ENCODE measurements at regions not wholly inside any gene's neighbourhood (a gene's known extent, or its start where the extent isn't known, plus 50 kb on each side); places are given as distances from the start of the nearest gene placed in this dataset.

DNA sequence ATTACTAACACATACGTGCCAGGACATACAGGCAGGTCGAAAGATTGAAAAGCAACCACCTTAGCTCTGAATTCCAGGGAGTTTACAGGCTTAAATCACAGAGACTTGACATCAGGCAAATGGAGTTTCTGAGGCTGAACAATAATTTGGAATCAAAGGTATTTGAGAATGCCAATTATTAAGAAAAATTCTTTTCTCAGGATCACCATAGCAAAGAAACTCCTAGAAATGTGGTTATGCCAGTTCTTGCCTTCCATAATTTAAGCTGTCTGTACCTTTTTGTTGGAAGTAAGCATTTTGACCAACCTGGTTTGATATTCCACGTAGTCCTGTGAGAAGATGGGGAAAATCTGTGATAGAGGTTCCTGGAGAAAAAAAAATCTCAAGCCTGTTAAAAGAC, 312.4 kb upstream of the SMARCA2 start (continued):
- TF ChIP-seq, protein P1, sequence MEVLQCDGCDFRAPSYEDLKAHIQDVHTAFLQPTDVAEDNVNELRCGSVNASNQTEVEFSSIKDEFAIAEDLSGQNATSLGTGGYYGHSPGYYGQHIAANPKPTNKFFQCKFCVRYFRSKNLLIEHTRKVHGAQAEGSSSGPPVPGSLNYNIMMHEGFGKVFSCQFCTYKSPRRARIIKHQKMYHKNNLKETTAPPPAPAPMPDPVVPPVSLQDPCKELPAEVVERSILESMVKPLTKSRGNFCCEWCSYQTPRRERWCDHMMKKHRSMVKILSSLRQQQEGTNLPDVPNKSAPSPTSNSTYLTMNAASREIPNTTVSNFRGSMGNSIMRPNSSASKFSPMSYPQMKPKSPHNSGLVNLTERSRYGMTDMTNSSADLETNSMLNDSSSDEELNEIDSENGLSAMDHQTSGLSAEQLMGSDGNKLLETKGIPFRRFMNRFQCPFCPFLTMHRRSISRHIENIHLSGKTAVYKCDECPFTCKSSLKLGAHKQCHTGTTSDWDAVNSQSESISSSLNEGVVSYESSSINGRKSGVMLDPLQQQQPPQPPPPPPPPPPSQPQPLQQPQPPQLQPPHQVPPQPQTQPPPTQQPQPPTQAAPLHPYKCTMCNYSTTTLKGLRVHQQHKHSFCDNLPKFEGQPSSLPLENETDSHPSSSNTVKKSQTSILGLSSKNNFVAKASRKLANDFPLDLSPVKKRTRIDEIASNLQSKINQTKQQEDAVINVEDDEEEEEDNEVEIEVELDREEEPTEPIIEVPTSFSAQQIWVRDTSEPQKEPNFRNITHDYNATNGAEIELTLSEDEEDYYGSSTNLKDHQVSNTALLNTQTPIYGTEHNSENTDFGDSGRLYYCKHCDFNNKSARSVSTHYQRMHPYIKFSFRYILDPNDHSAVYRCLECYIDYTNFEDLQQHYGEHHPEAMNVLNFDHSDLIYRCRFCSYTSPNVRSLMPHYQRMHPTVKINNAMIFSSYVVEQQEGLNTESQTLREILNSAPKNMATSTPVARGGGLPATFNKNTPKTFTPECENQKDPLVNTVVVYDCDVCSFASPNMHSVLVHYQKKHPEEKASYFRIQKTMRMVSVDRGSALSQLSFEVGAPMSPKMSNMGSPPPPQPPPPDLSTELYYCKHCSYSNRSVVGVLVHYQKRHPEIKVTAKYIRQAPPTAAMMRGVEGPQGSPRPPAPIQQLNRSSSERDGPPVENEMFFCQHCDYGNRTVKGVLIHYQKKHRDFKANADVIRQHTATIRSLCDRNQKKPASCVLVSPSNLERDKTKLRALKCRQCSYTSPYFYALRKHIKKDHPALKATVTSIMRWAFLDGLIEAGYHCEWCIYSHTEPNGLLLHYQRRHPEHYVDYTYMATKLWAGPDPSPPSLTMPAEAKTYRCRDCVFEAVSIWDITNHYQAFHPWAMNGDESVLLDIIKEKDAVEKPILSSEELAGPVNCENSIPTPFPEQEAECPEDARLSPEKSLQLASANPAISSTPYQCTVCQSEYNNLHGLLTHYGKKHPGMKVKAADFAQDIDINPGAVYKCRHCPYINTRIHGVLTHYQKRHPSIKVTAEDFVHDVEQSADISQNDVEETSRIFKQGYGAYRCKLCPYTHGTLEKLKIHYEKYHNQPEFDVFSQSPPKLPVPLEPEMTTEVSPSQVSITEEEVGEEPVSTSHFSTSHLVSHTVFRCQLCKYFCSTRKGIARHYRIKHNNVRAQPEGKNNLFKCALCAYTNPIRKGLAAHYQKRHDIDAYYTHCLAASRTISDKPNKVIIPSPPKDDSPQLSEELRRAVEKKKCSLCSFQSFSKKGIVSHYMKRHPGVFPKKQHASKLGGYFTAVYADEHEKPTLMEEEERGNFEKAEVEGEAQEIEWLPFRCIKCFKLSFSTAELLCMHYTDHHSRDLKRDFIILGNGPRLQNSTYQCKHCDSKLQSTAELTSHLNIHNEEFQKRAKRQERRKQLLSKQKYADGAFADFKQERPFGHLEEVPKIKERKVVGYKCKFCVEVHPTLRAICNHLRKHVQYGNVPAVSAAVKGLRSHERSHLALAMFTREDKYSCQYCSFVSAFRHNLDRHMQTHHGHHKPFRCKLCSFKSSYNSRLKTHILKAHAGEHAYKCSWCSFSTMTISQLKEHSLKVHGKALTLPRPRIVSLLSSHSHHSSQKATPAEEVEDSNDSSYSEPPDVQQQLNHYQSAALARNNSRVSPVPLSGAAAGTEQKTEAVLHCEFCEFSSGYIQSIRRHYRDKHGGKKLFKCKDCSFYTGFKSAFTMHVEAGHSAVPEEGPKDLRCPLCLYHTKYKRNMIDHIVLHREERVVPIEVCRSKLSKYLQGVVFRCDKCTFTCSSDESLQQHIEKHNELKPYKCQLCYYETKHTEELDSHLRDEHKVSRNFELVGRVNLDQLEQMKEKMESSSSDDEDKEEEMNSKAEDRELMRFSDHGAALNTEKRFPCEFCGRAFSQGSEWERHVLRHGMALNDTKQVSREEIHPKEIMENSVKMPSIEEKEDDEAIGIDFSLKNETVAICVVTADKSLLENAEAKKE (CRISPR knock-in tag; IDR thresholded peaks at IDR 0.05), result no peak
- no peak for TF ChIP-seq POLR2AphosphoS5 (IDR thresholded peaks at IDR 0.05; ENCODE audit: low read depth)

DNA sequence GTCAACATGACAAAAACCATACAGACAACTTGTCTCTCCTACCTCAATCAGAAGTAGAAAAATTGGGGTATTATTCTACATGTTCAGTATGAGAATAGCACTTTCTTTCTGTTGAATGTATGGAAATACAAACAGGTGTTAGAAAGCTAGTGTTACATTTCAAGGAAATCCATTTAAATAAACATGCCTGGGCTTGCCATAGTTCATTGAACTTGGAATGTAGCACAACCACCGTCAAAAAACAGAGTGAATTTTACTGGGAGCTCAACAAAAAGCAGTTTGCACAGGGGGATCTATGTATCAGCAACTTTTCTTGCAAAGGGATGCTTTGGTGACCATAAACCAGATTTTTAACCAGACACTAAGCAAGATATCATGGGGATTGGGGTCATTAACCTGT, 307.9 kb upstream of the SMARCA2 start:
- Mint-ChIP-seq H3K36me3 (ENCODE audit: low read depth) (no peaks in the 10 kb centered on the region), H3K9me3 (no peaks in the 10 kb centered on the region), H3K4me1 (peaks cover 5% of the 10 kb centered on the region; the same call in 2 of the 3 replicates), H3K4me3 (no peak overlapping the region), H3K27ac (peak overlapping the region; percentile 58), H3K27me3 (ENCODE audit: insufficient read depth, low read depth, poor library complexity) (no peaks in the 10 kb centered on the region)
- no peak for ATAC-seq
- Histone ChIP-seq H3K4me1 (ENCODE audit: insufficient read depth) (0 out of 2 replicates have a peak, but pooled peaks cover 7% of the 10 kb centered on the region), H4K20me1 (replicated peaks; ENCODE audit: insufficient read depth) (no peaks in the 10 kb centered on the region), H3K9me2 (ENCODE audit: insufficient read depth) (peaks cover 19% of the 10 kb centered on the region; the same call in 1 of the 2 replicates), H3K27me3 (ENCODE audit: insufficient read depth) (no peaks in the 10 kb centered on the region), H3K27ac (ENCODE audit: low read depth) (no peak overlapping the region), H3F3A (replicated peaks; ENCODE audit: low read depth) (no peaks in the 10 kb centered on the region), H3K4me3 (no peak overlapping the region), H3K36me3 (ENCODE audit: insufficient read depth) (no peaks in the 10 kb centered on the region), H3K4me2 (no peak overlapping the region), H3K79me2 (replicated peaks; ENCODE audit: insufficient read depth) (no peaks in the 10 kb centered on the region), H2AFZ (peak overlapping the region; percentile 2; the same call in 1 of the 2 replicates)
- DNase-seq (ENCODE audit: low spot score), result no peak
- TF ChIP-seq, protein P2, sequence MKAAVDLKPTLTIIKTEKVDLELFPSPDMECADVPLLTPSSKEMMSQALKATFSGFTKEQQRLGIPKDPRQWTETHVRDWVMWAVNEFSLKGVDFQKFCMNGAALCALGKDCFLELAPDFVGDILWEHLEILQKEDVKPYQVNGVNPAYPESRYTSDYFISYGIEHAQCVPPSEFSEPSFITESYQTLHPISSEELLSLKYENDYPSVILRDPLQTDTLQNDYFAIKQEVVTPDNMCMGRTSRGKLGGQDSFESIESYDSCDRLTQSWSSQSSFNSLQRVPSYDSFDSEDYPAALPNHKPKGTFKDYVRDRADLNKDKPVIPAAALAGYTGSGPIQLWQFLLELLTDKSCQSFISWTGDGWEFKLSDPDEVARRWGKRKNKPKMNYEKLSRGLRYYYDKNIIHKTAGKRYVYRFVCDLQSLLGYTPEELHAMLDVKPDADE (IDR thresholded peaks at IDR 0.05), result no peak
- TF ChIP-seq POLR2AphosphoS5 (IDR thresholded peaks at IDR 0.05; ENCODE audit: low read depth) (no peak), JUNB (IDR thresholded peaks at IDR 0.05; ENCODE audit: unreplicated experiment) (no peak), EZH2 (IDR thresholded peaks at IDR 0.05; ENCODE audit: low read depth, unreplicated experiment) (no peak), ZNF331 (CRISPR knock-in tag; IDR thresholded peaks at IDR 0.05; ENCODE audit: low read depth) (no peak), STAT1 (IDR thresholded peaks at IDR 0.05; ENCODE audit: unreplicated experiment) (no peak)

Data from GM23338 (cell line).